IMR-90 (cell line): ENCODE measurements at regions not wholly inside any gene's neighbourhood (a gene's known extent, or its start where the extent isn't known, plus 50 kb on each side); places are given as distances from the start of the nearest gene placed in this dataset.

ENCODE experiments used
- ATAC-seq: fragments of 200-7000 bp; cut with Tn5 transposase; 2 replicates; pipeline ENCODE4 v1.9.1; 2020; ENCODE audit warnings: low read depth, mild to moderate bottlenecking, moderate library complexity
- BruUV-seq: library from RNA; stranded (reverse); fragments of 400-500 nt; replicated peaks from 2 replicates; lab custom pipeline; 2021; lab: Mats Ljungman, UMichigan
- CTCF ChIA-PET: fragments of 300-600 bp; formaldehyde crosslinking; extraction: SDS; loops from one replicate; lab custom pipeline; 2021; ENCODE audit warnings: antibody characterized with exemption; lab: Yijun Ruan, JAX
- POLR2A ChIA-PET: fragments of 300-600 bp; sonication (Branson Sonifier 250); formaldehyde crosslinking; loops from one replicate; lab custom pipeline; 2022; ENCODE audit warnings: antibody characterized with exemption; ENCODE audit not compliant: unreplicated experiment; lab: Charles Lee
- DNase-seq: peaks from one replicate; pipeline ENCODE4 v3.0.0; 2013
- H2AFZ ChIP-seq: replicated peaks from 2 replicates; pipeline ENCODE3; 2013; ENCODE audit warnings: low read length, mild to moderate bottlenecking; ENCODE audit not compliant: poor library complexity
- H2AK5ac ChIP-seq: 2 replicates; pipeline ENCODE4 v1.6.1; 2013; ENCODE audit warnings: low read depth, low read length, inconsistent platforms
- H2AK9ac ChIP-seq: replicated peaks from 2 replicates; pipeline ENCODE3; 2013; ENCODE audit warnings: mild to moderate bottlenecking, low read depth, low read length, moderate library complexity; ENCODE audit not compliant: poor library complexity
- H2BK120ac ChIP-seq: 2 replicates; pipeline ENCODE4 v1.6.1; 2013; ENCODE audit warnings: low read depth, low read length, inconsistent platforms
- H2BK15ac ChIP-seq: 3 replicates; pipeline ENCODE4 v1.6.1; 2013; ENCODE audit warnings: low read depth, low read length, inconsistent platforms
- H2BK20ac ChIP-seq: 2 replicates; pipeline ENCODE4 v1.6.1; 2013; ENCODE audit warnings: low read depth, mild to moderate bottlenecking, inconsistent platforms, low read length, moderate library complexity
- H2BK5ac ChIP-seq: 2 replicates; pipeline ENCODE4 v1.6.1; 2013; ENCODE audit warnings: mild to moderate bottlenecking, low read depth, low read length, inconsistent platforms; ENCODE audit not compliant: poor library complexity, severe bottlenecking
- H3K14ac ChIP-seq: replicated peaks from 2 replicates; pipeline ENCODE4 v1.6.1; 2013; ENCODE audit warnings: low read depth, low read length, inconsistent platforms
- H3K18ac ChIP-seq: 2 replicates; pipeline ENCODE4 v1.6.1; 2013; ENCODE audit warnings: low read depth, low read length, control low read depth
- H3K23ac ChIP-seq: 2 replicates; pipeline ENCODE4 v1.6.1; 2013; ENCODE audit warnings: low read depth, low read length, inconsistent platforms
- H3K27ac ChIP-seq: 2 replicates; pipeline ENCODE4 v1.5.1; 2013; ENCODE audit warnings: mild to moderate bottlenecking, control low read depth, low read length; ENCODE audit not compliant: insufficient read depth
- H3K27me3 ChIP-seq: 2 replicates; pipeline ENCODE4 v1.6.1; 2013; ENCODE audit warnings: low read length; ENCODE audit not compliant: control insufficient read depth, insufficient read depth
- H3K36me3 ChIP-seq: 2 replicates; pipeline ENCODE4 v1.6.1; 2013; ENCODE audit warnings: low read length, mixed read lengths; ENCODE audit not compliant: control insufficient read depth, insufficient read depth
- H3K4ac ChIP-seq: 2 replicates; pipeline ENCODE4 v1.6.1; 2013; ENCODE audit warnings: low read depth, low read length, inconsistent platforms
- H3K4me1 ChIP-seq: 2 replicates; pipeline ENCODE4 v1.6.1; 2013; ENCODE audit warnings: low read length, mixed read lengths; ENCODE audit not compliant: control insufficient read depth, insufficient read depth
- H3K4me2 ChIP-seq: 2 replicates; pipeline ENCODE4 v1.6.1; 2013; ENCODE audit warnings: low read depth, mild to moderate bottlenecking, control low read depth, low read length, moderate library complexity
- H3K4me3 ChIP-seq: 2 replicates; pipeline ENCODE4 v1.5.1; 2013; ENCODE audit warnings: low read depth, mild to moderate bottlenecking, control low read depth, low read length, moderate library complexity; ENCODE audit not compliant: insufficient read depth
- H3K56ac ChIP-seq: 2 replicates; pipeline ENCODE4 v1.6.1; 2013; ENCODE audit warnings: low read length, inconsistent platforms; ENCODE audit not compliant: insufficient read depth; ENCODE audit errors: extremely low read depth
- H3K79me1 ChIP-seq, 2 experiments: 2 replicates each; pipeline ENCODE4 v1.6.1; 2013; ENCODE audit warnings: low read length in 2 of 2, inconsistent platforms in 1 of 2, low read depth in 1 of 2
- H3K9ac ChIP-seq: 2 replicates; pipeline ENCODE4 v1.6.1; 2013; ENCODE audit warnings: low read depth, low read length, control low read depth
- H3K9me1 ChIP-seq: 2 replicates; pipeline ENCODE4 v1.6.1; 2013; ENCODE audit warnings: low read length, inconsistent platforms; ENCODE audit not compliant: insufficient read depth
- H3K9me3 ChIP-seq: 2 replicates; pipeline ENCODE4 v1.6.1; 2013; ENCODE audit warnings: low read length; ENCODE audit not compliant: control insufficient read depth, insufficient read depth
- H4K20me1 ChIP-seq: 2 replicates; pipeline ENCODE4 v1.6.1; 2013; ENCODE audit warnings: low read length, inconsistent platforms; ENCODE audit not compliant: insufficient read depth
- H4K5ac ChIP-seq: 2 replicates; pipeline ENCODE4 v1.6.1; 2013; ENCODE audit warnings: mild to moderate bottlenecking, low read depth, low read length, control low read depth
- H4K8ac ChIP-seq, 2 experiments: 2 replicates each; pipeline ENCODE4 v1.6.1; 2013; ENCODE audit warnings: low read depth in 2 of 2, low read length in 2 of 2, control low read depth in 1 of 2, inconsistent platforms in 1 of 2
- H4K91ac ChIP-seq: 2 replicates; pipeline ENCODE4 v1.6.1; 2013; ENCODE audit warnings: low read depth, low read length, inconsistent platforms; ENCODE audit not compliant: insufficient read depth
- BHLHE40 ChIP-seq: fragments of 150-350 bp; IDR thresholded peaks from 2 replicates; pipeline ENCODE4 v1.6.1; 2016; ENCODE audit warnings: mild to moderate bottlenecking, low read depth, low read length
- FOS ChIP-seq: fragments of 150-350 bp; IDR thresholded peaks from 2 replicates; pipeline ENCODE4 v1.6.1; 2016; ENCODE audit warnings: low read depth, low read length
- MAFK ChIP-seq: IDR thresholded peaks from 2 replicates; pipeline ENCODE4 v1.6.1; 2012; ENCODE audit warnings: low read depth, low read length, improper control_type of control experiment
- MAZ ChIP-seq: IDR thresholded peaks from 2 replicates; pipeline ENCODE4 v1.6.1; 2012; ENCODE audit warnings: low read depth, mild to moderate bottlenecking, low read length, improper control_type of control experiment, moderate library complexity, borderline replicate concordance
- MXI1 ChIP-seq: IDR thresholded peaks from 2 replicates; pipeline ENCODE4 v1.6.1; 2012; ENCODE audit warnings: low read depth, mild to moderate bottlenecking, low read length, moderate library complexity, borderline replicate concordance
- NFE2L2 ChIP-seq: fragments of 150-350 bp; IDR thresholded peaks from 2 replicates; pipeline ENCODE4 v1.6.1; 2016; ENCODE audit warnings: low read depth, mild to moderate bottlenecking, low read length
- RAD21 ChIP-seq: IDR thresholded peaks from 2 replicates; pipeline ENCODE4 v1.6.1; 2012; ENCODE audit warnings: low read length, improper control_type of control experiment
- RCOR1 ChIP-seq: IDR thresholded peaks from 2 replicates; pipeline ENCODE4 v1.6.1; 2012; ENCODE audit warnings: mild to moderate bottlenecking, low read length, improper control_type of control experiment; ENCODE audit not compliant: insufficient replicate concordance
- SMC3 ChIP-seq: fragments of 150-350 bp; IDR thresholded peaks from 2 replicates; pipeline ENCODE4 v1.6.1; 2016; ENCODE audit warnings: low read depth, mild to moderate bottlenecking, antibody characterized with exemption, low read length, moderate library complexity
- WGBS, 2 experiments: methylation state at CpG; one replicate each; pipeline versions ENCODE4 v1.1.5 to v1.1.7; 2013; ENCODE audit warnings: missing lambda C conversion rate in 2 of 2; ENCODE audit not compliant: insufficient read length in 1 of 2; ENCODE audit errors: extremely low coverage in 2 of 2; 5-methylcytosine and 5-hydroxymethylcytosine counted together
- dilution Hi-C: fragments of 300-500 bp; cut with HindIII; formaldehyde crosslinking; loops from one replicate; pipeline ENCODE4 v1.14.3; 2018; ENCODE audit warnings: low sequenced_read_pairs; ENCODE audit not compliant: unreplicated experiment
- in situ Hi-C: fragments of 300-500 bp; cut with MboI; formaldehyde crosslinking; loops from 3 replicates; pipeline ENCODE4 v1.14.3; 2019; ENCODE audit warnings: low sequenced_read_pairs, inconsistent platforms, mixed read lengths
- intact Hi-C: fragments of 100-400 bp; cut with micrococcal nuclease; formaldehyde crosslinking; loops from 2 replicates; pipeline ENCODE4 v1.10.0; 2022

DNA sequence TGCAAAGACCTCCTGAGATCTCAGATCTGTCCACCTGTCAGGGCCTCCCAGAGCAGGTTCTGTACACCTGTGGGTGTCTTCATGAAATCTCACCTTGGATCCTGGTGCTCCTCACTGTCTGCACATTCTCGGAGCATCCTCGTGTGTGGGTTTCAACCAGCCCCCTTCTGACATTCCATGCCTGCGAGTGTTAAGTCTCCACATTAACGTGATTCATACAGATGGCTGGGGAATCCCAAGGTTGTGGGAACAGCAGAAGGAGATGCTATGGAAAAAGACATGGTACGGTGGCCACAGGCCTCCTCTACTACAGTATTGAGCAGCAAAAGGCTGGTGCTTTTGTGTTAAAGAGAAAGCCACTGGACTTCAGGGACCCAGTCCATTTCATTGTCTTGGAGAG is 556.5 kb downstream of the DHX35 start:
- Histone ChIP-seq H3K27me3 (no peaks in the 10 kb centered on the region), H4K91ac (no peak overlapping the region), H3K23ac (no peak overlapping the region), H3K56ac (no peak overlapping the region), H4K5ac (no peak overlapping the region), H3K14ac (no peak overlapping the region), H2BK5ac (no peak overlapping the region), H2AFZ (no peak overlapping the region), H2AK5ac (no peak overlapping the region), H3K9ac (no peak overlapping the region), H3K4me1 (no peaks in the 10 kb centered on the region), H4K8ac (no peak overlapping the region), H2BK20ac (no peak overlapping the region), H3K27ac (no peak overlapping the region), H3K79me1 (no peaks in the 10 kb centered on the region), H3K36me3 (no peaks in the 10 kb centered on the region), H4K20me1 (no peaks in the 10 kb centered on the region), H3K4me3 (no peak overlapping the region), H3K9me1 (no peaks in the 10 kb centered on the region), H2AK9ac (no peak overlapping the region), H3K4ac (no peak overlapping the region), H2BK120ac (no peak overlapping the region), H3K4me2 (no peak overlapping the region), H2BK15ac (no peak overlapping the region), H3K18ac (no peak overlapping the region), H3K9me3 (peaks cover 15% of the 10 kb centered on the region)
- BruUV-seq, result no TSS peak
- ChIA-PET CTCF (no interaction called here), POLR2A (no interaction called here)
- no CpG with 5 or more reads among the region's 5 CpGs for WGBS, 2 experiments
- intact Hi-C loops, result no loop called here
- DNase-seq, result no peak
- ATAC-seq, result no peak
- dilution Hi-C loops, result no loop called here
- TF ChIP-seq MXI1 (no peak), MAZ (no peak), BHLHE40 (no peak), SMC3 (no peak), RAD21 (no peak), RCOR1 (no peak), NFE2L2 (no peak), FOS (no peak), MAFK (no peak)
- in situ Hi-C loops, result no loop called here
